ENCODE measurements at regions not wholly inside any gene's neighbourhood (a gene's known extent, or its start where the extent isn't known, plus 50 kb on each side); places are given as distances from the start of the nearest gene placed in this dataset.

DNA sequence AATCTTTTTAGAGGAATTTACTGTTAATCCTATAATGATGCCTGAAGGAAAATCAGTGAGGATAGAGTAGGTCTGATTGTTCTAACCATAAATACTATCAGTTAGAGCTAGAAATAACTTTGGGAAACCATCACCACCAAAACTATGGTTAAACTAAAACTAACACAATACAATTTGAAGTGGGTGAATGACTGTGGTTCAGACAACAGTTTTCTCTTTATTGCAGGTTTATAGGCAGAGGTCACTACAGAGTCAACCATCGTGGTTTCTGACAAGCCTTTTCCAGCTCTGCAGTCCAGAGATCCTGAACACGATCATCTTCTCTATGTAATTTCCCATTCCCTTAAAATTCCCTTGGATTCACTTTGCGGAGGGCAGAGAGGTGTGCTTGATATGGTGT is 134.3 kb downstream of the IBTK start:
- no peak for TF ChIP-seq MAFK (IDR thresholded peaks at IDR 0.05; ENCODE audit: low read depth, low read length)
- TF ChIP-seq, protein P1, sequence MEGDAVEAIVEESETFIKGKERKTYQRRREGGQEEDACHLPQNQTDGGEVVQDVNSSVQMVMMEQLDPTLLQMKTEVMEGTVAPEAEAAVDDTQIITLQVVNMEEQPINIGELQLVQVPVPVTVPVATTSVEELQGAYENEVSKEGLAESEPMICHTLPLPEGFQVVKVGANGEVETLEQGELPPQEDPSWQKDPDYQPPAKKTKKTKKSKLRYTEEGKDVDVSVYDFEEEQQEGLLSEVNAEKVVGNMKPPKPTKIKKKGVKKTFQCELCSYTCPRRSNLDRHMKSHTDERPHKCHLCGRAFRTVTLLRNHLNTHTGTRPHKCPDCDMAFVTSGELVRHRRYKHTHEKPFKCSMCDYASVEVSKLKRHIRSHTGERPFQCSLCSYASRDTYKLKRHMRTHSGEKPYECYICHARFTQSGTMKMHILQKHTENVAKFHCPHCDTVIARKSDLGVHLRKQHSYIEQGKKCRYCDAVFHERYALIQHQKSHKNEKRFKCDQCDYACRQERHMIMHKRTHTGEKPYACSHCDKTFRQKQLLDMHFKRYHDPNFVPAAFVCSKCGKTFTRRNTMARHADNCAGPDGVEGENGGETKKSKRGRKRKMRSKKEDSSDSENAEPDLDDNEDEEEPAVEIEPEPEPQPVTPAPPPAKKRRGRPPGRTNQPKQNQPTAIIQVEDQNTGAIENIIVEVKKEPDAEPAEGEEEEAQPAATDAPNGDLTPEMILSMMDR (IDR thresholded peaks at IDR 0.05; ENCODE audit: control extremely low read depth in 1 of 3, insufficient read depth in 1 of 3, low read depth in 1 of 3, low read length in 3 of 3) = no peak

All from H1 (cell line).